ENCODE measurements at regions not wholly inside any gene's neighbourhood (a gene's known extent, or its start where the extent isn't known, plus 50 kb on each side); places are given as distances from the start of the nearest gene placed in this dataset.

DNA sequence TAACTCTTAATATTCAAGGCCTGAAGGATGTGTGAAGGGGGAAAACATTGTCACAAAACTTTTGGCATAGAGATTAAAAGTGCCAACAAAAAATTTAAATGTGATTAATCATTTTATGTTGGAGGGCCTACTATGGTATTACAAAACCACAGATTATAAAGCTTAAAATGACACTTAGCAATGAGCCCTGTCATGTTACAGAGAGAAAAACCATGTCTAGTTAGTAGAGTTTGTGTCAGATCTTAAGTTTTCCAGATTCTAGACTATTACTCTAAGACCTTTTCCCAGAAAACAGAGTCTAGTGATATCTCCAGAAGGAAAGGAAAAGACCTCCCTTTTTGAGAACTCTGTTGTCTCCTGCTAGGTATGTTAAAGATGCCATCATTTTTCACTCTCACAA lies 239.1 kb upstream of the DKK2 start:
- no peak overlapping the region for H3K27ac Mint-ChIP-seq
- H3K4me1 Mint-ChIP-seq, result no peaks in the 10 kb centered on the region

DNA sequence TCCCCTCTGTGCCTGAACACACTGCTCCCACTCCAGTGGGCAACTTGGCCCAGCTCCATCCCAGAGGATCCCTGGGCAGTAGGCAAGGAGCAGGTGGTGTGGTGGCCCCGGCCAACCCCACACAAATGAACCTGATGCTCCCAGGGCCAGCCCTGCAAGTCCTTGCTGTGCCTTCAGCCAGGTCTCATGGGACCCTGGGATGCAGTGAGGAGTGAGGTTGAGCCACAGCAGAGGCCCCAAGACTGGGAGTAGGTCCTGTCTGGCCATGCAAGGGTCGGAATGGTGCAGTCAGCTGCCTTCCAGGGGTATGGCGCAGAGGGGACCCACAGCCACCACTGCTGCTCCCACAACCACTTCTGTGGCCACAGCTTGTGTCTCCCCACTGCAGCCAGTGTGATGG lies 234.5 kb upstream of the DKK2 start:
- Mint-ChIP-seq H3K4me3 (no peak overlapping the region), H3K27ac (no peak overlapping the region), H3K9me3 (no peaks in the 10 kb centered on the region), H3K36me3 (ENCODE audit: low read depth) (no peaks in the 10 kb centered on the region), H3K4me1 (no peaks in the 10 kb centered on the region), H3K27me3 (ENCODE audit: low read depth) (no peaks in the 10 kb centered on the region)
- TF ChIP-seq, protein P1, sequence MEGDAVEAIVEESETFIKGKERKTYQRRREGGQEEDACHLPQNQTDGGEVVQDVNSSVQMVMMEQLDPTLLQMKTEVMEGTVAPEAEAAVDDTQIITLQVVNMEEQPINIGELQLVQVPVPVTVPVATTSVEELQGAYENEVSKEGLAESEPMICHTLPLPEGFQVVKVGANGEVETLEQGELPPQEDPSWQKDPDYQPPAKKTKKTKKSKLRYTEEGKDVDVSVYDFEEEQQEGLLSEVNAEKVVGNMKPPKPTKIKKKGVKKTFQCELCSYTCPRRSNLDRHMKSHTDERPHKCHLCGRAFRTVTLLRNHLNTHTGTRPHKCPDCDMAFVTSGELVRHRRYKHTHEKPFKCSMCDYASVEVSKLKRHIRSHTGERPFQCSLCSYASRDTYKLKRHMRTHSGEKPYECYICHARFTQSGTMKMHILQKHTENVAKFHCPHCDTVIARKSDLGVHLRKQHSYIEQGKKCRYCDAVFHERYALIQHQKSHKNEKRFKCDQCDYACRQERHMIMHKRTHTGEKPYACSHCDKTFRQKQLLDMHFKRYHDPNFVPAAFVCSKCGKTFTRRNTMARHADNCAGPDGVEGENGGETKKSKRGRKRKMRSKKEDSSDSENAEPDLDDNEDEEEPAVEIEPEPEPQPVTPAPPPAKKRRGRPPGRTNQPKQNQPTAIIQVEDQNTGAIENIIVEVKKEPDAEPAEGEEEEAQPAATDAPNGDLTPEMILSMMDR (IDR thresholded peaks at IDR 0.05; ENCODE audit: unreplicated experiment in 3 of 3), result no peak

More for the DNA sequence above, 239.1 kb upstream of the DKK2 start:
- Mint-ChIP-seq H3K36me3 (ENCODE audit: low read depth) (no peaks in the 10 kb centered on the region), H3K27me3 (ENCODE audit: low read depth) (no peaks in the 10 kb centered on the region), H3K4me3 (no peak overlapping the region), H3K9me3 (no peaks in the 10 kb centered on the region)
- TF ChIP-seq, protein P1 (IDR thresholded peaks at IDR 0.05; ENCODE audit: unreplicated experiment in 3 of 3), result no peak

DNA sequence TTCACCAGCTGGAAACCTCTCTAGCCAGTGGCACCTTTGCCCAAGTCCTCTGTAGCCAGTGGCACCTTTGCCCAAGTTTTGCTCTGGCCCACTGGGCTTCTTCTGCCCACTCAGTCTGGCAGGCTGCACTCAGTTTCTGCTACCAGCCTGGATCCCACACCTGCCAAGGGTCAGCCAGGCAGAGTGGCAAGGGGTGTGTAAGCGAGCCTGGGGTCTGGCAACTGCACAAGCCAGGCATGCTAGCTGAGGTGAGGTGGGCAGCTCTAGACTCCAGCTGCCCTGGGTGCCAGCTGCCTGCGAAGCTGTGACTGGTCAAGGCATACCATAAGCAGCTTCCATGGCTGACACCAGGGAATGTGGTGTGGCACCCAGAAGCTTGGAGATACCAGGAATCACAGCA lies 233.1 kb upstream of the DKK2 start:
- H3K27me3 Mint-ChIP-seq (ENCODE audit: low read depth), result no peaks in the 10 kb centered on the region
- no peaks in the 10 kb centered on the region for H3K9me3 Mint-ChIP-seq
- H3K4me3 Mint-ChIP-seq, result no peak overlapping the region
- TF ChIP-seq, protein P1 (IDR thresholded peaks at IDR 0.05; ENCODE audit: unreplicated experiment in 3 of 3), result no peak
- no peak overlapping the region for H3K27ac Mint-ChIP-seq
- H3K4me1 Mint-ChIP-seq, result no peaks in the 10 kb centered on the region
- no peaks in the 10 kb centered on the region for H3K36me3 Mint-ChIP-seq (ENCODE audit: low read depth)

GRCh38 chr4:107265859-107266258 lies 229.7 kb upstream of the DKK2 start:
- H3K27me3 Mint-ChIP-seq (ENCODE audit: low read depth), result no peaks in the 10 kb centered on the region
- no peaks in the 10 kb centered on the region for H3K9me3 Mint-ChIP-seq
- TF ChIP-seq, protein P1 (IDR thresholded peaks at IDR 0.05; ENCODE audit: unreplicated experiment in 3 of 3), result no peak
- no peak overlapping the region for H3K4me3 Mint-ChIP-seq
- H3K27ac Mint-ChIP-seq, result no peak overlapping the region
- no peaks in the 10 kb centered on the region for H3K4me1 Mint-ChIP-seq
- no peaks in the 10 kb centered on the region for H3K36me3 Mint-ChIP-seq (ENCODE audit: low read depth)

- Mint-ChIP-seq H3K27ac (no peak overlapping the region), H3K9me3 (no peaks in the 10 kb centered on the region), H3K4me3 (no peak overlapping the region), H3K36me3 (ENCODE audit: low read depth) (no peaks in the 10 kb centered on the region), H3K27me3 (ENCODE audit: low read depth) (no peaks in the 10 kb centered on the region), H3K4me1 (no peaks in the 10 kb centered on the region)
- TF ChIP-seq, protein P1 (IDR thresholded peaks at IDR 0.05; ENCODE audit: unreplicated experiment in 3 of 3), result no peak
These were observed 225.2 kb upstream of the DKK2 start for GRCh38 chr4:107261241-107261874.

DNA sequence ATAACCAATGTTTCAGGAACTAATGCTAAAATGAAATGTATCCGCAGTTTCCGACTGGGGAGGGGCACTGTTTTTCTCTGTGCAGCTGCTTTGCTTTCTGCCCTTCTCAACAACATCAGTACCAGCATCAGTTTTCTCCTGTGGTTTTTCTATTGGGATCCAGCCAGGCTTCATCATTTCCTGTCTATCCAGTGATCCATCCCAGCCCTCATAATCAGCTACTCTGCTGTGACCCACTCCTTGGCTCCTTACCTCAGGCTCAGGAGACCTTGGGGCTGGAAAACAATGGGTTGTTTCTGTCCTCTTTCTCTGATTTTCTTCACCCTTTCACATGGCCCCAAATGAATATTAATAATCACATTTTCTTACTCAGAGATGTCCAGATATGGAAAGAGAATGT lies 222.2 kb upstream of the DKK2 start:
- Mint-ChIP-seq H3K4me1 (peaks cover under 1% of the 10 kb centered on the region), H3K4me3 (no peak overlapping the region), H3K27me3 (ENCODE audit: low read depth) (no peaks in the 10 kb centered on the region), H3K27ac (no peak overlapping the region), H3K9me3 (no peaks in the 10 kb centered on the region), H3K36me3 (ENCODE audit: low read depth) (no peaks in the 10 kb centered on the region)
- TF ChIP-seq, protein P1 (IDR thresholded peaks at IDR 0.05; ENCODE audit: unreplicated experiment in 3 of 3), result no peak
